Osteoblast (primary cell): ENCODE measurements at regions not wholly inside any gene's neighbourhood (a gene's known extent, or its start where the extent isn't known, plus 50 kb on each side); places are given as distances from the start of the nearest gene placed in this dataset.

Experiments used
- DNase-seq: peaks from one replicate; pipeline ENCODE4 v3.0.0; 2011; ENCODE audit warnings: low spot score, mixed read lengths; ENCODE audit not compliant: insufficient read length; ENCODE audit errors: missing footprints
- H2AFZ ChIP-seq: 2 replicates; pipeline ENCODE4 v1.6.0; 2011; ENCODE audit warnings: mild to moderate bottlenecking, low read length
- H3K27ac ChIP-seq: 2 replicates; pipeline ENCODE4 v1.5.1; 2011; ENCODE audit warnings: mild to moderate bottlenecking, low read depth, low read length, moderate library complexity
- H3K27me3 ChIP-seq: 2 replicates; pipeline ENCODE4 v1.6.0; 2012; ENCODE audit warnings: mild to moderate bottlenecking, control low read depth, inconsistent platforms, low read length, moderate library complexity; ENCODE audit not compliant: insufficient read depth
- H3K36me3 ChIP-seq: 2 replicates; pipeline ENCODE4 v1.5.1; 2011; ENCODE audit warnings: mild to moderate bottlenecking, low read length, control low read depth, moderate library complexity; ENCODE audit not compliant: insufficient read depth
- H3K4me1 ChIP-seq: 2 replicates; pipeline ENCODE4 v1.5.1; 2011; ENCODE audit warnings: mild to moderate bottlenecking, low read length, control low read depth, moderate library complexity; ENCODE audit not compliant: insufficient read depth
- H3K4me2 ChIP-seq: 2 replicates; pipeline ENCODE4 v1.6.0; 2011; ENCODE audit warnings: mild to moderate bottlenecking, low read length; ENCODE audit not compliant: insufficient read depth
- H3K4me3 ChIP-seq: fragments of 200-600 bp; sonication (generic); 3 replicates; pipeline ENCODE4 v1.5.1; 2012; ENCODE audit warnings: mild to moderate bottlenecking, low read length, inconsistent platforms; ENCODE audit not compliant: insufficient read depth
- H3K79me2 ChIP-seq: 2 replicates; pipeline ENCODE4 v1.6.0; 2012; ENCODE audit warnings: mild to moderate bottlenecking, low read length, control low read depth, inconsistent platforms; ENCODE audit not compliant: insufficient read depth
- H3K9me3 ChIP-seq: 2 replicates; pipeline ENCODE4 v1.5.1; 2011; ENCODE audit warnings: low read depth, low read length, control low read depth
- H4K20me1 ChIP-seq: 2 replicates; pipeline ENCODE4 v1.6.0; 2012; ENCODE audit warnings: mild to moderate bottlenecking, low read length, control low read depth; ENCODE audit not compliant: insufficient read depth
- CTCF ChIP-seq: IDR thresholded peaks from 2 replicates; pipeline ENCODE4 v1.5.1; 2011; ENCODE audit warnings: mild to moderate bottlenecking, low read depth, low read length, moderate library complexity; ENCODE audit errors: extremely low read depth

- no peak for DNase-seq
- H2AFZ ChIP-seq = no peak overlapping the region
- H3K36me3 ChIP-seq = no peaks in the 10 kb centered on the region
- no peak overlapping the region for H3K4me3 ChIP-seq
- no peaks in the 10 kb centered on the region for H3K79me2 ChIP-seq
- H3K9me3 ChIP-seq = no peaks in the 10 kb centered on the region
- no peaks in the 10 kb centered on the region for H4K20me1 ChIP-seq
- H3K4me2 ChIP-seq = no peak overlapping the region
- H3K27me3 ChIP-seq = no peaks in the 10 kb centered on the region
- H3K27ac ChIP-seq = no peak overlapping the region
- TF ChIP-seq CTCF = no peak
- H3K4me1 ChIP-seq = no peaks in the 10 kb centered on the region
These were observed 167.6 kb upstream of the SESN3 start for GRCh38 chr11:95398437-95399112.

GRCh38 chr11:95392644-95393043, 161.6 kb upstream of the SESN3 start:
- no peaks in the 10 kb centered on the region for H3K4me1 ChIP-seq
- H3K79me2 ChIP-seq = no peaks in the 10 kb centered on the region
- H3K4me2 ChIP-seq = no peak overlapping the region
- no peak for TF ChIP-seq CTCF
- H3K27ac ChIP-seq = no peak overlapping the region
- no peak overlapping the region for H2AFZ ChIP-seq
- DNase-seq = no peak
- H3K27me3 ChIP-seq = no peaks in the 10 kb centered on the region
- no peaks in the 10 kb centered on the region for H3K9me3 ChIP-seq
- H4K20me1 ChIP-seq = no peaks in the 10 kb centered on the region
- no peak overlapping the region for H3K4me3 ChIP-seq
- H3K36me3 ChIP-seq = no peaks in the 10 kb centered on the region

- H3K79me2 ChIP-seq = no peaks in the 10 kb centered on the region
- peaks cover 3% of the 10 kb centered on the region for H3K27me3 ChIP-seq
- H3K4me2 ChIP-seq = no peak overlapping the region
- TF ChIP-seq CTCF = no peak
- no peaks in the 10 kb centered on the region for H3K4me1 ChIP-seq
- no peak overlapping the region for H2AFZ ChIP-seq
- H4K20me1 ChIP-seq = no peaks in the 10 kb centered on the region
- H3K9me3 ChIP-seq = no peaks in the 10 kb centered on the region
- H3K4me3 ChIP-seq = no peak overlapping the region
- no peak for DNase-seq
- H3K36me3 ChIP-seq = no peaks in the 10 kb centered on the region
- H3K27ac ChIP-seq = no peak overlapping the region
These were observed 158.4 kb upstream of the SESN3 start for GRCh38 chr11:95389427-95389826.

- Histone ChIP-seq H3K79me2 (no peaks in the 10 kb centered on the region), H3K4me2 (no peak overlapping the region), H3K4me3 (no peak overlapping the region), H4K20me1 (no peaks in the 10 kb centered on the region), H3K27me3 (peaks cover 7% of the 10 kb centered on the region), H3K27ac (no peak overlapping the region), H3K9me3 (no peaks in the 10 kb centered on the region), H2AFZ (no peak overlapping the region), H3K36me3 (no peaks in the 10 kb centered on the region), H3K4me1 (no peaks in the 10 kb centered on the region)
- TF ChIP-seq CTCF = no peak
- no peak for DNase-seq
These were observed 157.1 kb upstream of the SESN3 start for GRCh38 chr11:95388086-95388485.
